MCF 10A (cell line): ENCODE measurements at regions not wholly inside any gene's neighbourhood (a gene's known extent, or its start where the extent isn't known, plus 50 kb on each side); places are given as distances from the start of the nearest gene placed in this dataset.

Source experiments
- BruUV-seq: library from RNA; stranded (reverse); fragments of 400-500 nt; replicated peaks from 2 replicates; lab custom pipeline; 2021; lab: Mats Ljungman, UMichigan
- CTCF ChIA-PET: fragments of 300-600 bp; sonication (Branson Sonifier 250); formaldehyde crosslinking; extraction: SDS; loops from one replicate; lab custom pipeline; 2021; ENCODE audit warnings: antibody characterized with exemption, inconsistent platforms; lab: Yijun Ruan, JAX
- POLR2A ChIA-PET: fragments of 300-600, 350-650 bp; sonication (Branson Sonifier 250); formaldehyde crosslinking; extraction: SDS; loops from one replicate; lab custom pipeline; 2020; ENCODE audit warnings: antibody characterized with exemption, inconsistent platforms; lab: Yijun Ruan, JAX
- DNase-seq: peaks from one replicate; pipeline ENCODE4 v3.0.0-alpha.2; 2018; ENCODE audit not compliant: unreplicated experiment
- H3K27ac Mint-ChIP-seq: one replicate; pipeline ENCODE4 v1.8.0; 2022; ENCODE audit warnings: mild to moderate bottlenecking, low read depth, mixed read lengths; ENCODE audit not compliant: unreplicated experiment
- H3K27me3 Mint-ChIP-seq: one replicate; pipeline ENCODE4 v1.8.0; 2022; ENCODE audit warnings: mixed read lengths; ENCODE audit not compliant: insufficient read depth, unreplicated experiment
- H3K36me3 Mint-ChIP-seq: one replicate; pipeline ENCODE4 v1.8.0; 2022; ENCODE audit warnings: mild to moderate bottlenecking, moderate library complexity, mixed read lengths; ENCODE audit not compliant: insufficient read depth, unreplicated experiment
- H3K4me1 Mint-ChIP-seq: one replicate; pipeline ENCODE4 v1.8.0; 2022; ENCODE audit warnings: mixed read lengths; ENCODE audit not compliant: insufficient read depth, unreplicated experiment
- H3K4me3 Mint-ChIP-seq: one replicate; pipeline ENCODE4 v1.8.0; 2022; ENCODE audit warnings: mild to moderate bottlenecking, moderate library complexity, mixed read lengths; ENCODE audit not compliant: unreplicated experiment
- H3K9me3 Mint-ChIP-seq: one replicate; pipeline ENCODE4 v1.8.0; 2022; ENCODE audit warnings: mixed read lengths; ENCODE audit not compliant: unreplicated experiment
- intact Hi-C: fragments of 100-400 bp; cut with micrococcal nuclease; formaldehyde crosslinking; loops from 2 replicates; pipeline ENCODE4 v1.14.1; 2022
- TF ChIP-seq, protein P1 (sequence below): fragments of 200-600 bp; IDR thresholded peaks from one replicate; pipeline ENCODE4 v1.8.0; 2022; ENCODE audit warnings: antibody characterized with exemption, mild to moderate bottlenecking; ENCODE audit not compliant: unreplicated experiment

DNA sequence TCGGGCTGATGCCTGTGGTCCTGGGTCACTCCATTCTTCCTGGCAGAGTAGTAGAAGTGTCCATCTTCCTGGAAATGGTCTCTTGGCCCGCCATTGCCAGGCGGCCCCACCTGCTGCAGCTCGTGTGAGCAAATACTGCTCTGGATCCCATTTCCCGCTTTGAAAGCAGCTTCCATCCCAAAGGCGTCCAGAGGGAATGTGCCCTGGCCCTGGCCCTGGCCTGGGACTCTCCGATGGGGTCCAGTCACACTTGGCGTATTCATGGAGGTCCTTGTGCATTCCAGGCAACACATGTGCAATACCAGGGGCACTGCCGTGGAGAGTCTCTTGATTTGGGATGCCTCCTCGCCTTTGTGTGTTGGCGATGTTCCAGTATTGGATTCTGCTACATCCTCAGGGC lies 111.1 kb downstream of the SNRPN start:
- intact Hi-C loops = no loop called here
- CTCF ChIA-PET = no interaction called here
- Mint-ChIP-seq H3K36me3 (peaks cover 97% of the 10 kb centered on the region), H3K4me3 (no peak overlapping the region), H3K27ac (no peak overlapping the region), H3K27me3 (no peaks in the 10 kb centered on the region), H3K9me3 (peaks cover 52% of the 10 kb centered on the region), H3K4me1 (no peaks in the 10 kb centered on the region)
- POLR2A ChIA-PET = no interaction called here
- DNase-seq = no peak
- TF ChIP-seq, protein P1, sequence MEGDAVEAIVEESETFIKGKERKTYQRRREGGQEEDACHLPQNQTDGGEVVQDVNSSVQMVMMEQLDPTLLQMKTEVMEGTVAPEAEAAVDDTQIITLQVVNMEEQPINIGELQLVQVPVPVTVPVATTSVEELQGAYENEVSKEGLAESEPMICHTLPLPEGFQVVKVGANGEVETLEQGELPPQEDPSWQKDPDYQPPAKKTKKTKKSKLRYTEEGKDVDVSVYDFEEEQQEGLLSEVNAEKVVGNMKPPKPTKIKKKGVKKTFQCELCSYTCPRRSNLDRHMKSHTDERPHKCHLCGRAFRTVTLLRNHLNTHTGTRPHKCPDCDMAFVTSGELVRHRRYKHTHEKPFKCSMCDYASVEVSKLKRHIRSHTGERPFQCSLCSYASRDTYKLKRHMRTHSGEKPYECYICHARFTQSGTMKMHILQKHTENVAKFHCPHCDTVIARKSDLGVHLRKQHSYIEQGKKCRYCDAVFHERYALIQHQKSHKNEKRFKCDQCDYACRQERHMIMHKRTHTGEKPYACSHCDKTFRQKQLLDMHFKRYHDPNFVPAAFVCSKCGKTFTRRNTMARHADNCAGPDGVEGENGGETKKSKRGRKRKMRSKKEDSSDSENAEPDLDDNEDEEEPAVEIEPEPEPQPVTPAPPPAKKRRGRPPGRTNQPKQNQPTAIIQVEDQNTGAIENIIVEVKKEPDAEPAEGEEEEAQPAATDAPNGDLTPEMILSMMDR = no peak
- BruUV-seq = no TSS peak

DNA sequence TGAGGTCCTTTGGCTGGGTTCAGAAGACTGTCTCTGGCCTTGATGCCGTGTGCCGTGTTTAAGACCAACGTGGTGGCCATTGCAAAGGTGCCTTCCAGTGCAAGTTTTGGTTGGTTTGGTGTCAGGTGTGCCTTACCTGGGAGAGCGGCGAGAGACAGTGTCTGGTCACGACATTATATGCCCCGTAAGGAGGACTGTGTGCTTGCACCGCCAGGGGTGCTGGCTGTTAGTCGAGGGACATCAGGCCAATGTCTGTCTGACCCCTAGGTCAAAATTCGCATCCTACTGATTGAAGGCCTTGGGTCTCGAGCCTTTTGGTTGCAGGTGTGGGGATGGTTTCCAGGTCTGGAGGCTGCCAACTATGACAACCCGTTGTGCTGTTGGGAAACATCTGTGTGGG lies 111.9 kb downstream of the SNRPN start:
- Mint-ChIP-seq H3K36me3 (peaks cover 97% of the 10 kb centered on the region), H3K27ac (no peak overlapping the region), H3K4me3 (no peak overlapping the region), H3K4me1 (no peaks in the 10 kb centered on the region), H3K9me3 (peaks cover 44% of the 10 kb centered on the region), H3K27me3 (no peaks in the 10 kb centered on the region)
- intact Hi-C loops = no loop called here
- no TSS peak for BruUV-seq
- POLR2A ChIA-PET = no interaction called here
- CTCF ChIA-PET = no interaction called here
- no peak for DNase-seq
- TF ChIP-seq, protein P1 = no peak

DNA sequence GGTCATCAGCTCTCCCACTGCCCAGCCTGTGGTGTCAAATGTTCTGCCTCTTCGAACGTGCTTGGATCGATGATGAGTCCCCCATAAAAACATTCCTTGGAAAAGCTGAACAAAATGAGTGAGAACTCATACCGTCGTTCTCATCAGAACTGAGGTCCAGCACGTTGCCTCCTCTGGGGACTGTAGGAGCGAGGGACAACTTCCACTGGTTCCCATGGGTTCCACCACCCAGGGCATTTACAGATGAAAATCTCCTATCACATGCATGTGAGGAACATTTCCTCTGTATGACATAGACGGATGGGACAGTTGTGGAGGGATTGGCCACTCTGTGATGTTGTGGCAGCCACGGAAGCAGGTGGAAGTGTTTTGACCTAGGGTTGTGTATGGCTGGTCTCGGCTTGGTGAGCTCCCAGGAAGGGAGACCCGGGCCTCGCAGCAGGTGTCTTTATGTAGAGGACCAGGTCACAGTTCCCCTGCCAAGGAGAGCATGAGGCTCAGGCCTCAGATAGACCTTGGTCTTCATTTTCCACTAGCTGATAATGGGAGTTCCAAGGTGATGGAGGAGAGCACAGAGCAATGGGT lies 113.0 kb downstream of the SNRPN start:
- CTCF ChIA-PET = interaction anchor here (0.6 kb wide), 1 partner anchor 1695 kb away, joined by 3 read pairs; no protein-coding TSS in a partner anchor
- intact Hi-C loops = no loop called here
- H3K9me3 Mint-ChIP-seq = peaks cover 42% of the 10 kb centered on the region
- peaks cover 97% of the 10 kb centered on the region for H3K36me3 Mint-ChIP-seq
- H3K27me3 Mint-ChIP-seq = no peaks in the 10 kb centered on the region
- no peak overlapping the region for H3K27ac Mint-ChIP-seq
- H3K4me3 Mint-ChIP-seq = no peak overlapping the region
- TF ChIP-seq, protein P1 = no peak
- H3K4me1 Mint-ChIP-seq = no peaks in the 10 kb centered on the region
- DNase-seq = no peak
- no TSS peak for BruUV-seq
- POLR2A ChIA-PET = no interaction called here

DNA sequence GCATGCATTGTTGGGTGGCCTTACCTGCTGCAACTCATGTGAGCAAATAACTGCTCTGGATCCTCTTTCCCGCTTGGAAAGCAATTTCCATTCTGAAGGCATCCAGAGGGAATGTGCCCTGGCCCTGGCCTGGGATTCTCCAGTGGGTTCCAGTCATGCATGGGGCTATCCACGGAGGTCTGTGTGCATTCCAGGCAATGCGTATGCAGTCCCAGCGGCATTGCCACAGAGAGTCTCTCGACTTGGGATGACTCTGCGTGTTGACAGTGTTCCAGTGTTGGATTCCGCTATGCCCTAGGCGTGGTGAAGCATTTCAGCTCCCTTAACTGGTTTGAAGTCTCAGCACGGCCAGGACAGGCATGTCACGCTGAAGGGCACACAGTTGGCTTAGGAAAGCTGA lies 113.9 kb downstream of the SNRPN start:
- DNase-seq = no peak
- no peaks in the 10 kb centered on the region for H3K4me1 Mint-ChIP-seq
- CTCF ChIA-PET = no interaction called here
- H3K27me3 Mint-ChIP-seq = no peaks in the 10 kb centered on the region
- intact Hi-C loops = no loop called here
- POLR2A ChIA-PET = no interaction called here
- TF ChIP-seq, protein P1 = no peak
- H3K4me3 Mint-ChIP-seq = no peak overlapping the region
- no TSS peak for BruUV-seq
- peaks cover 35% of the 10 kb centered on the region for H3K9me3 Mint-ChIP-seq
- no peak overlapping the region for H3K27ac Mint-ChIP-seq
- peaks cover 97% of the 10 kb centered on the region for H3K36me3 Mint-ChIP-seq
